ENCODE measurements at regions not wholly inside any gene's neighbourhood (a gene's known extent, or its start where the extent isn't known, plus 50 kb on each side); places are given as distances from the start of the nearest gene placed in this dataset.
A peak's percentile ranks its signal among the peaks of the same experiment; 100 is the strongest.

DNA sequence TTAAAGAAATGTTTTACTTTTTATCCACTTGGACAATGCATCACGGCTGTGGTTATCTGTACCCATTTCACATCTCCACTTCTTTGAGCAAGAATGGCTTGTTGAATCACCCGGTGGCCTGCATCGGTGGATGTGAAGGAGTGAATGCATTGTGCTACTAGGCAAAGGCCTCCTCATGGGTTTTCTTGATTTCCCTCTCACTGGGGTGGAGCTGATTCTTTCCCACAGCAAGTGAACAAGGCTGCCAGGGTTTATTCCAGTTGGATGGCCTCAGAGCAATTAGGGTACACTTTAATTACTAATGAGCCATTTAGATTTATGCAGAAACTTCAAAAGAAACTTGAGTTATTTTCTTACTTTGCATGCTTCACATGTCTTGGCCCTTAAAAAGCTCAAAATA lies 387.1 kb downstream of the RND3 start:
- no peaks in the 10 kb centered on the region for H3K36me3 ChIP-seq
- WGBS, 5 donors, result 89 to 96% (median 94%) methylated on average over 3 of the region's 3 CpGs
- intact Hi-C loops (cut with DNase I; ENCODE audit: low total_unique reads), result no loop called here
- no peak overlapping the region for H3K4me3 ChIP-seq
- peaks cover 0 to 6% (median 1%) of the 10 kb centered on the region in 8 donors for H3K9me3 ChIP-seq
- H3K27ac ChIP-seq, result no peak overlapping the region
- TF ChIP-seq, protein P1, sequence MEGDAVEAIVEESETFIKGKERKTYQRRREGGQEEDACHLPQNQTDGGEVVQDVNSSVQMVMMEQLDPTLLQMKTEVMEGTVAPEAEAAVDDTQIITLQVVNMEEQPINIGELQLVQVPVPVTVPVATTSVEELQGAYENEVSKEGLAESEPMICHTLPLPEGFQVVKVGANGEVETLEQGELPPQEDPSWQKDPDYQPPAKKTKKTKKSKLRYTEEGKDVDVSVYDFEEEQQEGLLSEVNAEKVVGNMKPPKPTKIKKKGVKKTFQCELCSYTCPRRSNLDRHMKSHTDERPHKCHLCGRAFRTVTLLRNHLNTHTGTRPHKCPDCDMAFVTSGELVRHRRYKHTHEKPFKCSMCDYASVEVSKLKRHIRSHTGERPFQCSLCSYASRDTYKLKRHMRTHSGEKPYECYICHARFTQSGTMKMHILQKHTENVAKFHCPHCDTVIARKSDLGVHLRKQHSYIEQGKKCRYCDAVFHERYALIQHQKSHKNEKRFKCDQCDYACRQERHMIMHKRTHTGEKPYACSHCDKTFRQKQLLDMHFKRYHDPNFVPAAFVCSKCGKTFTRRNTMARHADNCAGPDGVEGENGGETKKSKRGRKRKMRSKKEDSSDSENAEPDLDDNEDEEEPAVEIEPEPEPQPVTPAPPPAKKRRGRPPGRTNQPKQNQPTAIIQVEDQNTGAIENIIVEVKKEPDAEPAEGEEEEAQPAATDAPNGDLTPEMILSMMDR (IDR thresholded peaks at IDR 0.05 in 8 of 11, conservative IDR thresholded peaks at IDR 0.05 in 3 of 11), result no peak
- no peak for TF ChIP-seq POLR2AphosphoS5 (IDR thresholded peaks at IDR 0.05)
- TF ChIP-seq POLR2A (IDR thresholded peaks at IDR 0.05), result no peak
- H3K4me1 ChIP-seq, result peaks cover 0 to 12% (median 4%) of the 10 kb centered on the region in 6 donors
- peaks cover 0 to 3% (median 0%) of the 10 kb centered on the region in 7 donors for H3K27me3 ChIP-seq (replicated peaks in 1 of 7)
- DNase-seq, result no peak

DNA sequence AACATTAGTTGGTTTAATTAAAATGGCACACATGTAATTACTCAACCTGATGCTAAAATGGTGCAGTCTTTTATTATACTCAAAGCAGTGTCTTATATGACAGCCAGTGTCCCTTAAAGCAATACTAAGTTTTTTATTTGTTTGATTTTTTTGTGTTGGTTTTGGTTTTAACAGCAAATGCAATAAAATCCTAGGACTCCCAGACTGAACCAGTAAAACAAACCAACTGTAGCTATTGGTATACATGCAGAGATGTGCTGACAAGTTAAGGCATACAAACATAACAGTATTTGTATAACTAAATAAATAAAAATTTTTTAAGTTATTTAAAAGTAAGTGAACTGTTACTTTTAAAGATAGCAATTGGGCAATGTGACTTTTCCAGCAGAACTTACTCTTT lies 387.7 kb downstream of the RND3 start:
- Histone ChIP-seq H3K27me3 (replicated peaks in 1 of 7) (peaks cover 0 to 3% (median 0%) of the 10 kb centered on the region in 7 donors), H3K27ac (no peak overlapping the region), H3K4me3 (no peak overlapping the region), H3K4me1 (peaks cover 0 to 12% (median 4%) of the 10 kb centered on the region in 6 donors), H3K9me3 (peaks cover 0 to under 1% (median 0%) of the 10 kb centered on the region in 8 donors), H3K36me3 (no peaks in the 10 kb centered on the region)
- intact Hi-C loops (cut with DNase I; ENCODE audit: low total_unique reads), result no loop called here
- no peak for DNase-seq
- TF ChIP-seq POLR2A (IDR thresholded peaks at IDR 0.05), result no peak
- TF ChIP-seq POLR2AphosphoS5 (IDR thresholded peaks at IDR 0.05), result no peak
- TF ChIP-seq, protein P1 (IDR thresholded peaks at IDR 0.05 in 8 of 11, conservative IDR thresholded peaks at IDR 0.05 in 3 of 11), result no peak

DNA sequence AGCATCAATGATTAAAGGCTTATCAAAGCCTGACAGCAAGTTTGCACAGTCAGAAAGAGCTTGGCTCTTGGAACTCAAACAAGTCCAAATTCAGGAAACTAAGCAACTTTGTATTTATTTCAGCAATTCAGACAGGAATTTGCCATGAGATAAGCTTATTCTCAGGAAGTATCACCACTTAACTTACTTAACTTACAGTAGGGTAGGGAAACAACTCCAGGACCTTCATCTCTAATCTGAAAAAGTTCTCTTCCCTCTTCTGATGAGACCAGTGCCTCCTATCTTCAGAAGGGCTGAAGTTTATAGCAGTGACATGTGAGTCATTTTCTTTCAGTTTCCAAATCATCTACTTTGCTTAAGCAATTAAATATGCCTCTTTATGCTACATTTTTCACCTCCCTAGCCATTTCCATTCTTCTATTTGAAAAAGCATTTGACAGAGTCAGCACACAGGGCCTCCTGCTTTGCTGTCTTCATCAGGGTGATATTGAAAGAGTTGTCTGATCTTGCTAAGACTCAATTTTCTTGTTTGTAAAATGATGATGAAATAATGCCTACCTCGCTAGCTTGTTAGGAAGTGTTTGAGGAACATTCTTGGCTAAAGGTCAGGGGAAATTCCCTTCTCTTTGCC lies 389.5 kb downstream of the RND3 start:
- 24 to 52% (median 44%) methylated on average over 1 of the region's 1 CpG for WGBS, 5 donors

GRCh38 chr2:150097402-150097801 lies 390.1 kb downstream of the RND3 start:
- intact Hi-C loops (cut with DNase I; ENCODE audit: low total_unique reads), result no loop called here
- peaks cover 0 to 12% (median 4%) of the 10 kb centered on the region in 6 donors for H3K4me1 ChIP-seq
- H3K36me3 ChIP-seq, result no peaks in the 10 kb centered on the region
- H3K27ac ChIP-seq, result peak overlapping the region in 1 of 8 donors; percentile 52
- no peaks in the 10 kb centered on the region for H3K9me3 ChIP-seq
- peaks cover 0 to 3% (median 0%) of the 10 kb centered on the region in 7 donors for H3K27me3 ChIP-seq (replicated peaks in 1 of 7)
- no peak overlapping the region for H3K4me3 ChIP-seq
- no peak for DNase-seq
- 80 to 95% (median 85%) methylated on average over 3 of the region's 3 CpGs for WGBS, 5 donors
- TF ChIP-seq POLR2A (IDR thresholded peaks at IDR 0.05) (no peak), POLR2AphosphoS5 (IDR thresholded peaks at IDR 0.05) (no peak)
- TF ChIP-seq, protein P1 (IDR thresholded peaks at IDR 0.05 in 8 of 11, conservative IDR thresholded peaks at IDR 0.05 in 3 of 11), result no peak

More for the DNA sequence above, 389.5 kb downstream of the RND3 start:
- intact Hi-C loops (cut with DNase I; ENCODE audit: low total_unique reads), result no loop called here
- no peaks in the 10 kb centered on the region for H3K9me3 ChIP-seq
- no peaks in the 10 kb centered on the region for H3K36me3 ChIP-seq
- peak overlapping the region in 4 of 8 donors; percentile 13 to 52 (median 22) for H3K27ac ChIP-seq
- H3K27me3 ChIP-seq (replicated peaks in 1 of 7), result peaks cover 0 to 3% (median 0%) of the 10 kb centered on the region in 7 donors
- peaks cover 0 to 12% (median 4%) of the 10 kb centered on the region in 6 donors for H3K4me1 ChIP-seq
- no peak overlapping the region for H3K4me3 ChIP-seq
- TF ChIP-seq, protein P1 (IDR thresholded peaks at IDR 0.05 in 8 of 11, conservative IDR thresholded peaks at IDR 0.05 in 3 of 11), result peak in 5 of 11 experiments; percentile 37 to 61 (median 40)
- TF ChIP-seq POLR2AphosphoS5 (IDR thresholded peaks at IDR 0.05), result no peak
- DNase-seq, result no peak

Data from spleen (tissue), 11 donors.